ENCODE measurements at regions not wholly inside any gene's neighbourhood (a gene's known extent, or its start where the extent isn't known, plus 50 kb on each side); places are given as distances from the start of the nearest gene placed in this dataset.

DNA sequence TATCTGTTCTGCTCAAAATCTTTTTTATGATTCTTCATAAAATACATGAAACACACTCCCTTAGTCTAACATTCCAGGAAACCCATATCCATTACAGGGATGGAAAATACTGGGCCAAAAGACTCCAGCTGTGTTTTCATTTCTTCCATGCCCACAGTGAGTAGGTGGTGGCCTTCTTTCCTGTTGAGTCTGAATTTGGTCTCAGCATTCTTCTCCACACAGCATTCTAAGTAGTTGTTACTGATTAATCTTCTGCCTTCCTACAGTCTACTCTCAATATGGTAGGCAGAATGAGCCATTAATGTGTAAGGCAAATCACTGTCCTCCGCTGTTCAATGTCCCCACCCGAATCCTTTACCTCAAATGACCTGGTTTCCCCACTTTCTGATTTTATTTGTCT lies 370.6 kb upstream of the RPS6KA3 start:
- ATAC-seq: no peak
- Mint-ChIP-seq H3K36me3 (no peaks in the 10 kb centered on the region), H3K27me3 (peaks cover 0 to 11% (median 0%) of the 10 kb centered on the region in 5 donors), H3K9me3 (peaks cover 0 to 4% (median 0%) of the 10 kb centered on the region in 9 donors), H3K4me1 (no peaks in the 10 kb centered on the region), H3K27ac (no peak overlapping the region), H3K4me3 (no peak overlapping the region)
- DNase-seq: no peak
- POLR2A ChIA-PET: no interaction called here

DNA sequence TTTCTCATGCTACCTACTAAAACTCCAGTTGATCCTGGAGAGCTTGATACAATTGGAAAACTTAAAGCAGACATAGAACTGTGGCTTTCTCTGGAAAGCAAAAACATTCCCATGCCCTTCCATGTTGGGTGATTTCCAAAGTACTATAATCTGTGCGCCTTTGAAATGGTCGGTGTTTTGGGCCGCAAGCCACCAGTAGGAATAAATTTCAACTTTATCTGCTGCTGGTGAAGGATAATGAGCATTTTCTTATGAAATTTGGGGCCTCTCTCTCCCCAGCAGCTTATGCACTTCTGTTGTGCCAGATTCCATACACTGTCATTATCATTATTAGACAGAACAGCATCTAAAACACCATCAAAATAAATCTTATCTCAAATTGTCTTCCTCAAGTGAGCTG lies 366.7 kb upstream of the RPS6KA3 start:
- no peak for ATAC-seq
- no peak overlapping the region for H3K4me3 Mint-ChIP-seq
- H3K9me3 Mint-ChIP-seq: peaks cover 0 to 2% (median 0%) of the 10 kb centered on the region in 9 donors
- no peak for DNase-seq
- H3K27me3 Mint-ChIP-seq: peaks cover 0 to 4% (median 0%) of the 10 kb centered on the region in 5 donors
- H3K4me1 Mint-ChIP-seq: no peaks in the 10 kb centered on the region
- POLR2A ChIA-PET: no interaction called here
- H3K36me3 Mint-ChIP-seq: no peaks in the 10 kb centered on the region
- H3K27ac Mint-ChIP-seq: no peak overlapping the region

DNA sequence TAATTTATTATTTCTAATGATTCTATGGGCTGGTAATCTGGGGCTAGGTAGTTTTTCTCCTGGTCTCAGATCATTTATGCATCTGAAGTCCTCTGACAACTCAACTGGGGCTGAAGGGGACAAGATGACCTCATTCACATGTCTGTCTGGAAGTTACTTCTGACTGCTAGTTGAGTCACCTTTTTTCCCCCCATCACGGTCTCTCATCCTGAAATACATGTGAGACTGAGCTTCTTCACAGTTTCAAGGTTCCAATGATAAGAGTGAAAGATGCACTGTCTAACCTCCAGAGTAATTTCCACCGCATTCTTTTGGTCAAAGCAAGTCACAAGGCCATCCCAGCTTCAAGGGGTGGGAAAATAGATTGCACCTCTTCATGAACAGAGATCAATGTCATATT lies 356.7 kb upstream of the RPS6KA3 start:
- DNase-seq (no peak), ATAC-seq (no peak)
- POLR2A ChIA-PET: no interaction called here
- Mint-ChIP-seq H3K4me3 (no peak overlapping the region), H3K27ac (no peak overlapping the region), H3K36me3 (peaks cover 0 to 3% (median 0%) of the 10 kb centered on the region in 3 donors), H3K27me3 (peaks cover 2 to 11% (median 5%) of the 10 kb centered on the region in 5 donors), H3K4me1 (no peaks in the 10 kb centered on the region), H3K9me3 (peaks cover 0 to 2% (median 0%) of the 10 kb centered on the region in 9 donors)

DNA sequence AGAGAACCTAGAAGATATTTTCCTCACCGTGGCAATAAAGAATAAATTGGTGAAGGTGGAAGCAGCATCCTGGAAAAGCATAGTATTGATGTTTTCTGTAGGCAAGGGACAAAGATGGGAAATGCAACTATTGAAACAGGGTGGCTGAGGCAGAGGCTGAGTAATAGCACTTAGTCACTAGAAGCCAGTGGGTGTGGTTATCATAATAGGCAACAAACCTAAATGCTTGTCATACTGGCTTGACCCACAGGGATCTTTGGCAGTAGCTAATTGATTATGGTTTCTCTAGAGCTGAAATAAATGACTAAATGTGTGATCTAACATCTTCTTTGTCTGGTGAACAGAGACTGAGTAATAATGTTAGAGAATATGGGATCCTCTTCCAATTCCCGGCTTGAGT lies 353.6 kb upstream of the RPS6KA3 start:
- H3K9me3 Mint-ChIP-seq: peaks cover 0 to 2% (median 0%) of the 10 kb centered on the region in 9 donors
- no peaks in the 10 kb centered on the region for H3K4me1 Mint-ChIP-seq
- POLR2A ChIA-PET: no interaction called here
- ATAC-seq (no peak), DNase-seq (no peak)
- H3K4me3 Mint-ChIP-seq: no peak overlapping the region
- peaks cover 0 to 12% (median 3%) of the 10 kb centered on the region in 5 donors for H3K27me3 Mint-ChIP-seq
- H3K36me3 Mint-ChIP-seq: peaks cover 0 to 3% (median 0%) of the 10 kb centered on the region in 3 donors
- no peak overlapping the region for H3K27ac Mint-ChIP-seq

DNA sequence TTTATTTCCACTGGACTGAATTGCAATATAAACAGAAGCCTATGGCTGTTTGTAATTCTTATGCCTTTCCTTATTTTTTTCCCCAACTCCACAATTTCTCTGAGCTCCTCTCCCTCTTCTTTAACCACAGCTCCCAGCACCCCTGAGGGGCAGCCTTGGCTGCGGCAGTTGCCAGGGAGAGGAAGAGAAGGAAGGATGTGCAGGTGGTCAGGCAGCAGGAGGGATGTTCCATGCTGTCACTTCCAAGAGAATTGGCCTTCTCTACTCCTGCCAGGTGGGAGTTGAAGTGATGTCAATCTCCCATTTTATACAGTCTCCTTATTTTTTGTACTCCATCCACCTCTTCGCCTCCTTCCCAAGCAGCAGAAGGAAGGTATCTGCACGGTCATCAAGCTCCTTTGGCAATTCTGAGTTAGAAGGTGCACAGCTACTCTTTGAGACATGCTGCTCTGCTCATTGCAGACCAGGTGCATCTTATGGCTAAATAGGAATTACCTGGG lies 343.3 kb upstream of the RPS6KA3 start:
- H3K36me3 Mint-ChIP-seq: peaks cover 0 to 4% (median 0%) of the 10 kb centered on the region in 3 donors
- no peak overlapping the region for H3K27ac Mint-ChIP-seq
- H3K4me3 Mint-ChIP-seq: no peak overlapping the region
- no peak for DNase-seq
- no peak for ATAC-seq
- peaks cover 4 to 34% (median 6%) of the 10 kb centered on the region in 5 donors for H3K27me3 Mint-ChIP-seq
- H3K9me3 Mint-ChIP-seq: peaks cover 0 to 3% (median 0%) of the 10 kb centered on the region in 9 donors
- no peaks in the 10 kb centered on the region for H3K4me1 Mint-ChIP-seq
- POLR2A ChIA-PET: no interaction called here

DNA sequence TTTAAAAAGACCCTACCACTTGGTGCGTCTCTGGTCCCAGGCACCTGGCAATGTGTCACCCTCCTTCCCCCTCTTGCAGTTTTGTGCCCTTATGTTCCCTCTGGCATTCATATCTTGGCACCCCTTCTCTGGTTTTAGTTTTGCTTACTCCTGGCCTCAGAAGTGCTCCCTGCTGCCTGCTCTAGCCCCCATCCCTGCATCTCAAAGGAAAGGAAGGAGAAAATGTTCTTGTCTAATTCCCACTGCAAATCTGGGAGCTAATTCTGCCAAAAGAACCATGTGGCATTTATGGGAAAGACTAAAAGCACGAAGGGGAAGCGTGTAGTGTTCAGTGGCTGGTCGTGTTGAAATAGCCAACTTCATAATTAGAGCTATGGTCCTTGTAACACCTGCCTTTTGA lies 340.1 kb upstream of the RPS6KA3 start:
- POLR2A ChIA-PET: no interaction called here
- DNase-seq: no peak

DNA sequence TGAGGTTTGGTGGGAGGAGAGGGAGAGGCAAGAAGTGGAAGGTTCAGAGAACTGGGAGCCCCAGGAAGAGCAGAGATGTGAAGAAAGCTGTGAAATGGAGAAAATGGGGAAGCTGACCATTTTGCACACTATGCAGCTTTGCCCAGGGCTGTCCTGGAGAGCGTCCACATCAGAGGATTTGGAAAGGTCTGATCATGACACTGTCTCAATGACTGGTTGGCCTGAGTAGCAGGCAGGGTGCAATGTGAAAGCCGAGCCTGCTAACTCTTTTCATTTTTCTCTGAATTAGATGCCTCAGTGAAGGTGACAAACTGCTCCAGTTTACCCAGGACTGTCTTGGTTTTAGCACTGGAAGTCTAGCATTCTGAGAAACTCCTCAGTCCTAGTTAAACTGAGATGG lies 330.1 kb upstream of the RPS6KA3 start:
- Mint-ChIP-seq H3K27me3 (no peaks in the 10 kb centered on the region), H3K4me1 (no peaks in the 10 kb centered on the region), H3K9me3 (no peaks in the 10 kb centered on the region), H3K27ac (no peak overlapping the region), H3K36me3 (no peaks in the 10 kb centered on the region), H3K4me3 (no peak overlapping the region)
- ATAC-seq: no peak
- POLR2A ChIA-PET: no interaction called here
- DNase-seq: no peak

More for the DNA sequence above, 340.1 kb upstream of the RPS6KA3 start:
- H3K4me1 Mint-ChIP-seq: no peaks in the 10 kb centered on the region
- H3K36me3 Mint-ChIP-seq: no peaks in the 10 kb centered on the region
- H3K9me3 Mint-ChIP-seq: peaks cover 0 to 3% (median 0%) of the 10 kb centered on the region in 9 donors
- no peak for ATAC-seq
- peaks cover under 1 to 38% (median 5%) of the 10 kb centered on the region in 5 donors for H3K27me3 Mint-ChIP-seq
- H3K4me3 Mint-ChIP-seq: no peak overlapping the region
- H3K27ac Mint-ChIP-seq: no peak overlapping the region

DNA sequence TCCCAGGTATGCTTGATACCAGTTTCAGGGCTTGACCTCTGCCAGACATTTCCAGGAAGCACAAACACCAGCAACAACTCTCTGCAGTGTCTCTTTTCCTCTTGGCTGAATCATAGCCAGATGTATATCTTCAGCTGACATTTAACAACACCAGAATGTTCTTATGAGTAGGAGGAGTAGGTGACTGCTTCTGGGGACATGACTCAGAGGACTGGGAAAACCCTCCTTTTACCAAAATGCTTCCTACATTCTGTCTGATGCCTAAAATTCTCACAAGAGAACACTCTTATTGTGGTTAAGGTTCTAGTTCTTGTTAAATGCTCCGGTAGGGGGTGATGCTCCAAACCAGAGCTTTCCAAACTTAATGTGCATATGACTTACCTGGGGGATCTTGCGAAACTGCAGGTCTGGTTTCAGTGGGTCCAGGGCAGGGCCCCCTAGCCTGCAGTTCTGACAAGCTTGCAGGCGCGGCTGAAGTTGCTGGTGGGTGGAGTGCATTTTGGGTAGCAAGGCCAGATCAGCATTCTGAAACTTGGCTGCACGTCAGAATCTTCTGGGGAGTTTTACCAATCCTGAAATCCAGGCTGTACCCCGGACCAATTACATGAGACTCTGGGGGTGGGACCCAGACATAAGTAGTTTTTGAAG lies 329.3 kb upstream of the RPS6KA3 start:
- Mint-ChIP-seq H3K4me1 (no peaks in the 10 kb centered on the region), H3K36me3 (no peaks in the 10 kb centered on the region), H3K9me3 (no peaks in the 10 kb centered on the region), H3K27ac (no peak overlapping the region), H3K27me3 (peaks cover 0 to under 1% (median 0%) of the 10 kb centered on the region in 5 donors), H3K4me3 (no peak overlapping the region)
- ATAC-seq (no peak), DNase-seq (no peak)
- POLR2A ChIA-PET: no interaction called here

DNA sequence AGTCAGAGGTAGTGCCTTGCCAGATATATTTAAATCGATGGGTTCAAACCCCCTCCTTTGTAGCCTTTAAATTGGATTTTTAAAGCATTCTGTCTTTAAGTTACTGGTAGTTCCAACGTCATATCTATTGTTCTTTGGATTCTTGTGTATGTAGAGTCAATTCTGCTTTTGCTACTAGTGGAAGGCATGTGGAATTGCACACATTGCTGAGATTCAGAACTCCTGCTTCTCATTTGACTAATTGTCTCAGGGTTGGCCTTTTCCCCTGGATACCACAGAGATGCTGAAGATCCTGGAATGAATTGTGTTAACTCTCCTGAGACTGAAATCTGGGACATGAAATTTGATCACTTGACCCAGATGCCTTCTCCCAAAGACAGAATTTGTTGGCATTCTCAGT lies 328.3 kb upstream of the RPS6KA3 start:
- Mint-ChIP-seq H3K4me3 (no peak overlapping the region), H3K9me3 (peaks cover 0 to 2% (median 0%) of the 10 kb centered on the region in 9 donors), H3K27ac (no peak overlapping the region), H3K4me1 (no peaks in the 10 kb centered on the region), H3K36me3 (no peaks in the 10 kb centered on the region), H3K27me3 (peaks cover 0 to 6% (median 0%) of the 10 kb centered on the region in 5 donors)
- DNase-seq (no peak), ATAC-seq (no peak)
- POLR2A ChIA-PET: no interaction called here

DNA sequence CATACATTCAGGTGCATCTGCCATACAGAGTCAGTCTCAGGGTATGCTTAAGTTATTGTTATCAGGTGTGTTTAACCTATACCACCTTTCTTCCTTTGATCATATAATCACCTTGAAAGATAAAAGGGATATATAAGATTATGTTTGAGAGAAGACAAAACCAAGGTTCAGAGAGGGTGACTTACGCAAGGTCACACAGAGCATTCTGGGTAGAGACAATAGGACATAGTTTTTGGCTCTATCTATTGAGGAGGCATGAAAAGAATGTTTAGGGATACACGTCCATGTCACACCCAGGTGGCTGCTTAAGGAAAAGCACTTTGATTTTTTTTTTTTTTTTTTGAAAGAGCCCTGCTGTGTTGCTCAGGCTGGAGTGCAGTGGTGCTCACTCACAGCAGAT lies 327.1 kb upstream of the RPS6KA3 start:
- POLR2A ChIA-PET: no interaction called here
- Mint-ChIP-seq H3K36me3 (no peaks in the 10 kb centered on the region), H3K4me1 (no peaks in the 10 kb centered on the region), H3K9me3 (peaks cover 0 to 5% (median 0%) of the 10 kb centered on the region in 9 donors), H3K27ac (no peak overlapping the region), H3K27me3 (peaks cover 0 to 6% (median 0%) of the 10 kb centered on the region in 5 donors), H3K4me3 (no peak overlapping the region)
- ATAC-seq: no peak
- DNase-seq: no peak

DNA sequence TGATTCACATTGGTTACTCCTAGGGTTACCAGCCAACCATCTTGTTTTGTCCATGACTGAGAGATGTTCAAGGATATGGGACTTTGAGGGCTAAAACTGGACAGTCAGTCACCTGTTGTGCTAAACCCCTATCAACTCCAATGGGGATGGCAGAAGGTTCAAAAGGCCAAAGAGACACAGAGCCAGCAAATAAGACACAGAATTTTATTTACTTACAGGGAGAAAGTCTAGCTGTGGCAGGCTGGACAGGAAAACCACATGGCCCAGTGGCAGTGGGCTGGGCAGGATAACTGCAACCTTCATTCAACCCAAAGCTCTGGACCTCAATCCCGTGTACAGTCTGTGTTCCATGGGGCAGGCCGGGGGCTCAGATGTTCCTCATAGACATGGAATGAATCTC lies 326.7 kb upstream of the RPS6KA3 start:
- Mint-ChIP-seq H3K4me1 (no peaks in the 10 kb centered on the region), H3K9me3 (peaks cover 0 to 8% (median 2%) of the 10 kb centered on the region in 9 donors), H3K4me3 (no peak overlapping the region), H3K27me3 (peaks cover 0 to 6% (median 0%) of the 10 kb centered on the region in 5 donors), H3K27ac (no peak overlapping the region), H3K36me3 (no peaks in the 10 kb centered on the region)
- DNase-seq (no peak), ATAC-seq (no peak)
- POLR2A ChIA-PET: no interaction called here

DNA sequence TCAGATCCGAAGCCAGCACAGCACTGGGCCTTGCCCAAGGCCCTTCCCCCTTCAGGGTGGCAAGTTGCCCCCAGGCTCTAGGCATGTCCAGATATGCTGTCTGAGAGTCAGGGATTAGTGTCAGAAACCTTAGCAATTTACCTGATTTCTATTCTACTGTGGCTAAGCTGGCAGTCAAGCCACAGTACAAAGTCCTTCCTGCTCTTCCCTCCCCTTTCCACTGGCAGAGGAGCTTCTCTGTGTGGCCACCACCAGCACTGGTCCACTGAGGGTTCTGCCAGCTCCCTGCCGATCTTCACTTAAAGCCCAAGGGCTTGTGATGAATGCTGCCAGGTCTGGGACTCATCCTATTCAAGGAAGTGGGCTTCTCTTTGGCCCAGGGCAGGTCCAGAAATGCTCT lies 324.5 kb upstream of the RPS6KA3 start:
- Mint-ChIP-seq H3K4me1 (no peaks in the 10 kb centered on the region), H3K36me3 (no peaks in the 10 kb centered on the region), H3K4me3 (no peak overlapping the region), H3K9me3 (peaks cover 0 to 8% (median 2%) of the 10 kb centered on the region in 9 donors), H3K27ac (no peak overlapping the region), H3K27me3 (peaks cover 0 to 6% (median 0%) of the 10 kb centered on the region in 5 donors)
- no peak for DNase-seq
- POLR2A ChIA-PET: no interaction called here
- ATAC-seq: no peak

DNA sequence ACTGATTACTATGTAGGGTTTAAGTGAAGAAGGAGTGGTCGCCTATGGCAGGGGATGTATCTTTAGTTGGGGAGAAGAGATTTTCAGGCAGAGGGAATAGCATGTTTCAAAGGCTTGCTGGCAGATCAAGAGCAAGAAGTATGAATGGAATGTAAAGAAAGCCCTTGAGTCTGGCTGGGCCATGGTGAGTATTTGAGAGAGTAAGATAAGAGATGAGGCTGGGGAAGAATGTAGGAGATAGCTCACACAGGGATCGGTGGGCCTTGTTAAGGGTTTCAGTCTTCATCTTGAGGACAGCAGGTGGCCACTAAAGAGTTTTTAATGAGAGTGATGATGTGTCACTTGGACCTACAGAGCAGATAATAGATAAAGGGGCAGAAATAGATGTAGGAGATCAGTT lies 319.1 kb upstream of the RPS6KA3 start:
- peaks cover 0 to 3% (median 0%) of the 10 kb centered on the region in 5 donors for H3K27me3 Mint-ChIP-seq
- POLR2A ChIA-PET: no interaction called here
- DNase-seq: no peak
- no peaks in the 10 kb centered on the region for H3K4me1 Mint-ChIP-seq
- no peak overlapping the region for H3K4me3 Mint-ChIP-seq
- no peak overlapping the region for H3K27ac Mint-ChIP-seq
- H3K36me3 Mint-ChIP-seq: no peaks in the 10 kb centered on the region
- H3K9me3 Mint-ChIP-seq: peaks cover 0 to 8% (median 0%) of the 10 kb centered on the region in 9 donors
- ATAC-seq: no peak

DNA sequence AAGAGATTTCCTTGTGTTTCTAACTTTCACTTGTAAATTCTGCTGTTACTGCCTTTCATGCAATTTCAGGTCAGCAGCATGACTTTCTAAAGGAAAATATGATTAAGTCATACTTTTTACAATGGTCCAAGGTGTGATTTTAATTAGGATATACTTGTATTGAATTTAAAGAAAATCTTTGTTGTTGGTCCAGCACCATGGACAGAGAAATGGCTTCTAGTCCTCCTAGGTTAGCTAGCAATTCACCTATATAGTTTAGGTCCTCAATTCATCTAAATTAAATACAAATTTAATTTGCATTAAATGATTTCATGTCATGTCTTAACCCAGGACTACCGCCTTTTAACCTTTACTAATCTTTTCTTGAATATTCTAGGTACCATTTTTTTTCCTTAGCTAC lies 304.9 kb upstream of the RPS6KA3 start:
- Mint-ChIP-seq H3K27ac (no peak overlapping the region), H3K36me3 (no peaks in the 10 kb centered on the region), H3K4me1 (no peaks in the 10 kb centered on the region), H3K4me3 (no peak overlapping the region), H3K27me3 (peaks cover 0 to 3% (median 0%) of the 10 kb centered on the region in 5 donors), H3K9me3 (peaks cover 0 to 2% (median 0%) of the 10 kb centered on the region in 9 donors)
- POLR2A ChIA-PET: no interaction called here
- ATAC-seq (no peak), DNase-seq (no peak)
